Inferior parietal cortex (tissue), 1 donor: ENCODE measurements at regions not wholly inside any gene's neighbourhood (a gene's known extent, or its start where the extent isn't known, plus 50 kb on each side); places are given as distances from the start of the nearest gene placed in this dataset.
"Not testable (repeated sequence)": the region's sequence is repeated elsewhere in the genome, so short reads cannot be mapped to it uniquely, and the experiment has no call there.

ENCODE experiments used
- DNase-seq: peaks from one replicate; pipeline ENCODE4 v3.0.0-alpha.2; 2016; ENCODE audit errors: extremely low spot score

DNA sequence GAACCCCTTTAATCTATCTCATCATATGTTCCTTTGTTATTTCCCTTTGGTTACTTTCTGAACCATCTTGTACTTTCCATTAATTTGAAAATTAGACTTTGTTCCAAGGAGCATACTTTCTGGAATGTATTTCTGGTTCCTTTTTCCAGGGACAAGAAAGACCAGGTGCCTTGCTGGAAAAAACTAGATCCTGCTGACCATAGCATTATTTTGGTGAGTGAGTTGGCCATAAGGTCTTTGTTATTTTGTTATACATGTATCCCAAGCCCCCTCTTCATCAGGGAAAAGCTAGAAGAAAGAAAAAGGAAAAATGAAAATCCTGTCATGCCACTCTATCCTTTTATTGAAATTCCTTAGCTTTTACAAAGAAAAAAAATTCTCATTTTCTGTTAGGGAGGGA, 228.1 kb upstream of the TFPI start:
- no peak for DNase-seq

GRCh38 chr2:187783446-187783845, 229.2 kb upstream of the TFPI start:
- no peak for DNase-seq

DNA sequence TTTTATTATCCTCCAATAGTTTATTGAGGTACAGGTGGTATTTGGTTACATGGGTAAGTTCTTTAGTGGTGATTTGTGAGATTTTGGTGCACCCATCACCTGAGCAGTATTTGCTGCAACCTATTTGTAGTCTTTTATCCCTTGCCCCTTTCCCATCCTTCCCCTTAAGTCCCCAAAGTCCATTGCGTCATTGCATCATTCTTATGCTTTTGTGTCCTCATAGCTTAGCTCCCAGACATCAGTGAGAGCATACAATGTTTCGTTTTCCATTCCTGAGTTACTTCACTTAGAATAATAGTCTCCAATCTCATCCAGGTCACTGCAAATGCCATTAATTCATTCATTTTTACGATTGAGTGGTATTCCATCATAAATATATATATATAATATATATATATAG, 229.9 kb upstream of the TFPI start:
- not testable (repeated sequence) for DNase-seq

DNA sequence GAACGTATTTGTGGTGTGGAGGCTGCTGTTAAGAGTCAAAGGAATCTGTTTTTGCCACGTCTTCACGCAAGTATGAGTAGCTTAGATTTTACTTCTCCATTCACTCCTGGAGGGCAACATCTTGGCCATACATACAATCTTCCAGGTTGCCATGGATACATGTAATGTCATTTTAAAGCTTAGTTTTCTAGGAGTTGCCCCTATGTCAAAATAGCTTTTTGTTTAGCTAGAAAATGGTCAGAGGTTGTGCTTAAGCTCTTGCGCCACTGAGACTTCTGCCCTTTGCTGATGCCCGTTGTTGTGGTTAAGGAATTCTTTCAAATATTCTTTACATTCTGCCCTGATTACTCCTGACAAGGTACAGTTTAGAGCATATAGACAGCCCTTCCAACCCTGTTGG, 245.4 kb upstream of the TFPI start:
- no peak for DNase-seq

GRCh38 chr2:187803816-187804215, 249.6 kb upstream of the TFPI start:
- no peak for DNase-seq

GRCh38 chr2:187815113-187815512, 260.9 kb upstream of the TFPI start:
- no peak for DNase-seq

GRCh38 chr2:187819624-187820023, 265.4 kb upstream of the TFPI start:
- DNase-seq: no peak

DNA sequence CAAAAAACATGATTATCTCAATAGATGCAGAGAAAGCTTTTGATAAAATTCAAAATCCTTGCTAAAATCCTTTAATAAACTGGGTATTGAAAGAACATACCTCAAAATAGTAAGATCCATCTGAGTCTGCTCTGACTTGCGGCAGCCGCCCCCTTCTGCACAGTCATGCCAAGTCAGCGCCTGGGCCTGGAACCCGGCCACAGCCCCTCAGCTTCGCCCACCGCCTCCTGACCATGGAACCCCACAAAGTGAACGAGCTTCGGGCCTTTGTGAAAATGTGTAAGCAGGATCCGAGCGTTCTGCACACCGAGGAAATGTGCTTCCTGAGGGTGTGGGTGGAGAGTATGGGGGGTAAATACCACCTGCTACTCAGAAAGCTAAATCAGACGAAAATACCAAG, 270.9 kb upstream of the TFPI start:
- DNase-seq: no peak

DNA sequence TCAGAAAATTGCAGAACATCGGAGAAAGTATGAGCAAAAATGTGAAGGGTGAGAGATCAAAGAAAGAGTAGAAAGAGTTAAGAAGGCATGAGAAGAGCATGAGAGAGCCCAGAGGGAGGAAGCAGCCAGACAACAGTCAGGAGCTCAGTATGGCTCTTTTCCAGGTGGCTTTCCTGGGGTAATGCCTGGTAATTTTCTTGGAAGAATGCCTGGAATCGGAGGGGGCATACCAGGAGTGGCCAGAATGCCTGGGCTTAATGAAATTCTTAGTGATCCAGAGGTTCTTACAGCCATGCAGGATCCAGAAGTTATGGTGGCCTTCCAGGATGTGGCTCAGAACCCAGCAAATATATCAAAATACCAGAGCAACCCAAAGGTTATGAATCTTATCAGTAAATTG, 271.8 kb upstream of the TFPI start:
- no peak for DNase-seq

DNA sequence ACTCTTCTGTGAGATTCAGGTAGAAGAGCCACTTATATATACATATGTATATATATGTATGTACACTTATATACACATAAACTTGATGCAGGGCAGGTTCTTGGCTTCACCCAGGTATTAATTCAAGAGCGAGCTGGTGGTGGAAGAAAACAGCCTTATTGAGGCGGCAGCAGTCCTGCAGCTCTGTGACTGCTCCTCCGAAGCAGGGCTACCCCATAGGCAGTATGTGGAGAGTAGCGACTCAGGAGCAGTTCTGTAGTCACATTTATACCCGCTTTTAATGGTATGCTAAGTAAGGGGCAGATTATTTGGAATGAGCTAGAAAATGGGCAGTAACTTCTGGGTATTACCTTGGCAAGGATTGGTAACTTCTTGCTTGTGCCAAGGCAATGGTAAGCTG, 280.6 kb upstream of the TFPI start:
- no peak for DNase-seq

GRCh38 chr2:187838690-187839089, 284.5 kb upstream of the TFPI start:
- DNase-seq: no peak

GRCh38 chr2:187842315-187842714, 288.1 kb upstream of the TFPI start:
- no peak for DNase-seq

GRCh38 chr2:187842978-187843847, 289.0 kb upstream of the TFPI start:
- DNase-seq: peak; percentile 75

- DNase-seq: no peak
These were observed 293.3 kb upstream of the TFPI start for GRCh38 chr2:187847245-187848208.

- DNase-seq: no peak
These were observed 297.8 kb upstream of the TFPI start for GRCh38 chr2:187851955-187852561.

DNA sequence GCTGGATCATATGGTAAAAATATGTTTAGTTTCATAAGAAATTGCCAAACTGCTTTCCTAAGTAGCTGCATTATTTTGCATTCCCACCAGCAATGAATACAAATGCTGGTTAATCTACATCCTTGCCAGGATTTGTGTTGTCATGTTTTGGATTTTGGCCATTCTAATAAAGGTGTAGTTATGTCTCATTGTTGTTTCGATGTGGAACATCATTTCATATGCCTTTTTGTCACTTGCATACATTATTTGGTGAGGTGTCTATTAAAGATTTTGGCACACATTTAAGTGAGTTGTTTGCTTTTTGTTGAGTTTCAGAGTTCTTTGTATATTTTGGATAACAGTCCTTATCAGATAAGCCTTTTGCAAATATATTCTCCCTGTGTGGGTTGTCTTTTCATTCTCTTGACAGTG, 299.2 kb upstream of the TFPI start:
- DNase-seq: no peak

- no peak for DNase-seq
These were observed 300.6 kb upstream of the TFPI start for GRCh38 chr2:187854801-187855200.

GRCh38 chr2:187855689-187856088, 301.5 kb upstream of the TFPI start:
- DNase-seq: no peak

DNA sequence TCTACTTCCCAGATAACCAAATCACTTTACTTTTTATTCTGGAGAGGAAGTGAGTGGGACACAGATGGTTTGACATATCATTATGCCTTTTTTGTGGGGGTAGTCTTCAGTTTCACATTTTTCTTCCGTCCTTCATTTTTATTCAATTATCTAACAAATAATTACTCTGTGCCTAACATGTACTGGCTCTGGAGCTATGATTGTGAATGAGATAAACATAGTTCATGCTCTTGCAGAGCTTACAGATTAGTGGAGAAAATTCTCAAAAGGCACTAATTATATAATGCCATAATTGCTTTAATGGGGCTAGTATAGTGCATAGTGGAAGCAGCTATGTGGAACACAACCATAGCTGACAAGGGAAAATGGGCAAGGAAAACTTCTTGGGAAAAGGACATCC, 303.6 kb upstream of the TFPI start:
- DNase-seq: no peak

GRCh38 chr2:187862715-187863114, 308.5 kb upstream of the TFPI start:
- no peak for DNase-seq

DNA sequence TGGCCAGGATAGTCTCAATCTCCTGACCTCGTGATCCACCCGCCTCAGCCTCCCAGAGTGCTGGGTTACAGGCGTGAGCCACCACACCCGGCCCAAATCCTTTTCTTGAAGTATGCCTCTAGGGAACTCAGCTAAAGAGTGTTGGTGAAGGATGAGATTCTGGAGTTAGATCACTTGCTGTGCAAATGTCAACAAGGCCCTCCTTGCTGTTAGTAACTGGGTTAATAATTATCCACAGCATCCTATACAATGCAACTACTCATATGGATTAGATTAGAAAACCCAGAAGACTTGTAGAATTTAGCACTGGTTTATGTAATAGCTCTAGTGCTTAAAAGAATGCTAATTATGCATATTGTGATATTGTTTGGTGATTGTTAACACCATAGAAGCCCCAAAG, 310.8 kb upstream of the TFPI start:
- DNase-seq: no peak

GRCh38 chr2:187867165-187867564, 312.9 kb upstream of the TFPI start:
- no peak for DNase-seq
